ENCODE measurements at regions not wholly inside any gene's neighbourhood (a gene's known extent, or its start where the extent isn't known, plus 50 kb on each side); places are given as distances from the start of the nearest gene placed in this dataset.

- no peak for DNase-seq (ENCODE audit: extremely low spot score)
- POLR2A ChIA-PET = no interaction called here
- no peak for TF ChIP-seq CTCF (IDR thresholded peaks at IDR 0.05; ENCODE audit: control extremely low read depth, extremely low read depth, low read depth, missing control alignments)
- CTCF ChIA-PET = no interaction called here
These were observed 502.7 kb downstream of the CBLN2 start for GRCh38 chr18:72041313-72042032.

- POLR2A ChIA-PET = no interaction called here
- no peak for DNase-seq (ENCODE audit: extremely low spot score)
- CTCF ChIA-PET = no interaction called here
- TF ChIP-seq CTCF (IDR thresholded peaks at IDR 0.05; ENCODE audit: control extremely low read depth, extremely low read depth, low read depth, missing control alignments) = no peak
These were observed 530.7 kb downstream of the CBLN2 start for GRCh38 chr18:72013427-72013850.

- TF ChIP-seq CTCF (IDR thresholded peaks at IDR 0.05; ENCODE audit: control extremely low read depth, extremely low read depth, low read depth, missing control alignments) = no peak
- no peak for DNase-seq (ENCODE audit: extremely low spot score)
- CTCF ChIA-PET = interaction anchor here (0.9 to 1.6 kb wide), 2 partner anchors 9 to 32 kb away, joined by 3 to 4 read pairs; no protein-coding TSS in a partner anchor
- POLR2A ChIA-PET = no interaction called here
These were observed 545.5 kb downstream of the CBLN2 start for GRCh38 chr18:71998547-71999097.

- TF ChIP-seq CTCF (IDR thresholded peaks at IDR 0.05; ENCODE audit: control extremely low read depth, extremely low read depth, low read depth, missing control alignments) = no peak
- ChIA-PET CTCF (interaction anchor here (1.3 to 1.4 kb wide), 2 partner anchors 8 to 17 kb away, joined by 3 to 5 read pairs; no protein-coding TSS in a partner anchor), POLR2A (no interaction called here)
- no peak for DNase-seq (ENCODE audit: extremely low spot score)
These were observed 548.2 kb downstream of the CBLN2 start for GRCh38 chr18:71995904-71996465.

GRCh38 chr18:71994273-71994672, 549.9 kb downstream of the CBLN2 start:
- no peak for TF ChIP-seq CTCF (IDR thresholded peaks at IDR 0.05; ENCODE audit: control extremely low read depth, extremely low read depth, low read depth, missing control alignments)
- DNase-seq (ENCODE audit: extremely low spot score) = no peak
- CTCF ChIA-PET = no interaction called here
- POLR2A ChIA-PET = no interaction called here

- CTCF ChIA-PET = interaction anchor here (1.2 kb wide), 1 partner anchor 9 kb away, joined by 3 read pairs; no protein-coding TSS in a partner anchor
- POLR2A ChIA-PET = no interaction called here
These were observed 554.5 kb downstream of the CBLN2 start for GRCh38 chr18:71989616-71990015.

More at GRCh38 chr18:71989616-71990015, 554.5 kb downstream of the CBLN2 start:
- DNase-seq (ENCODE audit: extremely low spot score) = no peak
- no peak for TF ChIP-seq CTCF (IDR thresholded peaks at IDR 0.05; ENCODE audit: control extremely low read depth, extremely low read depth, low read depth, missing control alignments)

Data from GM10248 (cell line).